ENCODE measurements at regions not wholly inside any gene's neighbourhood (a gene's known extent, or its start where the extent isn't known, plus 50 kb on each side); places are given as distances from the start of the nearest gene placed in this dataset.

DNA sequence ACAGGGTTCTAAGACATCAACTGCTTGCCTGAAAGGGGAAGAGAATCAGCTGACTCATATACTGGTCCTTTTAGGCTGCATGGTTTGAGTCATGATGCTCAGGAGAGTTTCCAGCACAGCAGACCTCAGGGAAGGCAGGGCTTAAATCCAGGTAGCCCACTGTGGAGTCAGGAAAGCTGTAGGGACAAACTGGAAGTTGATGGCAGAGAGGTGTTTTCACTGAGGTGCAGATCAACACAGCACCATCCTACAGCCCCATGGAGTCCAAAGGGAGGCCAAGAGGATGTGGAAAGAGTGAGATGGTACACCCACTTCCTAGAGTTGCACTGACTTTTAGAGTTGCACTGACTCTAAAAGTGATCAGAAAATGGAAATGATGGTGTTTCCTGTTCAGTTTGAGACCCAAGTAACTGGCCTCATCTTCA lies 252.4 kb upstream of the DUSP10 start:
- Histone ChIP-seq H3K9me3 (ENCODE audit: low read length) (no peaks in the 10 kb centered on the region), H3K4me3 (ENCODE audit: low read length) (no peak overlapping the region), H3K79me2 (replicated peaks; ENCODE audit: insufficient read depth, low read length) (no peaks in the 10 kb centered on the region), H2AFZ (ENCODE audit: low read depth, low read length) (no peak overlapping the region), H3K9ac (ENCODE audit: low read length) (no peak overlapping the region), H3K4me2 (ENCODE audit: low read length) (no peak overlapping the region), H4K20me1 (ENCODE audit: insufficient read depth) (no peaks in the 10 kb centered on the region), H3K27me3 (ENCODE audit: insufficient read depth, low read depth, low read length) (no peaks in the 10 kb centered on the region), H3K36me3 (ENCODE audit: insufficient read depth, low read length) (no peaks in the 10 kb centered on the region), H3K27ac (ENCODE audit: low read length) (no peak overlapping the region), H3F3A (ENCODE audit: insufficient read depth, low read length, poor library complexity, severe bottlenecking) (no peaks in the 10 kb centered on the region), H3K9me2 (ENCODE audit: insufficient read depth, low read length) (no peaks in the 10 kb centered on the region)
- TF ChIP-seq POLR2AphosphoS5 (IDR thresholded peaks at IDR 0.05) (no peak), RAD21 (conservative IDR thresholded peaks at IDR 0.05) (no peak), EZH2 (IDR thresholded peaks at IDR 0.05; ENCODE audit: borderline replicate concordance, insufficient read depth, low read length, poor library complexity, severe bottlenecking) (no peak), REST (IDR thresholded peaks at IDR 0.05; ENCODE audit: borderline replicate concordance) (no peak), MXI1 (conservative IDR thresholded peaks at IDR 0.05; ENCODE audit: poor library complexity, severe bottlenecking) (no peak), TAF1 (IDR thresholded peaks at IDR 0.05; ENCODE audit: low read depth) (no peak), SMC3 (conservative IDR thresholded peaks at IDR 0.05; ENCODE audit: poor library complexity) (no peak), EP300 (conservative IDR thresholded peaks at IDR 0.05; ENCODE audit: poor library complexity, severe bottlenecking) (no peak), CTCF (IDR thresholded peaks at IDR 0.05; ENCODE audit: poor library complexity, severe bottlenecking) (no peak)

DNA sequence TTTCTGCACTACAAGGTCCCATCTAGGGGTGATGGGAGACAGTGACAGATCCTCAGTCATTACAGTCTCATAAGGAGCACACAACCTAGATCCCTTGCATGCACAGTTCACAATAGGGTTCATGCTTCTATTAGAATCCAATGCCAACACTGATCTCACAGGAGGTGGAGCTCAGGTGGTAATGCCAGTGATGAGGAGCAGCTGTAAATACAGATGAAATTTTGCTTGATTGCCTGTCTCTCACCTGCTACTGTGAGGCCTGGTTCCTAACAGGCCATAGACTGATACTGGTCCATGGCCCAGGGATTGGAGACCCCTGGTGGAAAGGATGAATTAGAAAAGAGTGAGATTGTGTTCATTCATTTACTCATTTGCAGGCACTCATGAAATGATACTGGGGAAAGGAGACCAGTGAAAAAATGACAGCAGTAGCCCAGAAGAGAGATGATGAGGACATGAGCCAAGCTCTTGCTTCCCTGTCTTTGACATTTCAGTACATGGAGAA lies 251.6 kb upstream of the DUSP10 start:
- no peak overlapping the region for H3K4me3 ChIP-seq (ENCODE audit: low read length)
- H3F3A ChIP-seq (ENCODE audit: insufficient read depth, low read length, poor library complexity, severe bottlenecking), result no peaks in the 10 kb centered on the region
- no peaks in the 10 kb centered on the region for H4K20me1 ChIP-seq (ENCODE audit: insufficient read depth)
- no peaks in the 10 kb centered on the region for H3K36me3 ChIP-seq (ENCODE audit: insufficient read depth, low read length)
- H3K27ac ChIP-seq (ENCODE audit: low read length), result no peak overlapping the region
- TF ChIP-seq SMC3 (conservative IDR thresholded peaks at IDR 0.05; ENCODE audit: poor library complexity), result no peak
- no peak for TF ChIP-seq MXI1 (conservative IDR thresholded peaks at IDR 0.05; ENCODE audit: poor library complexity, severe bottlenecking)
- TF ChIP-seq EP300 (conservative IDR thresholded peaks at IDR 0.05; ENCODE audit: poor library complexity, severe bottlenecking), result no peak
- TF ChIP-seq POLR2AphosphoS5 (IDR thresholded peaks at IDR 0.05), result no peak
- TF ChIP-seq TAF1 (IDR thresholded peaks at IDR 0.05; ENCODE audit: low read depth), result no peak
- TF ChIP-seq CTCF (IDR thresholded peaks at IDR 0.05; ENCODE audit: poor library complexity, severe bottlenecking), result no peak
- TF ChIP-seq REST (IDR thresholded peaks at IDR 0.05; ENCODE audit: borderline replicate concordance), result no peak
- TF ChIP-seq RAD21 (conservative IDR thresholded peaks at IDR 0.05), result no peak
- TF ChIP-seq EZH2 (IDR thresholded peaks at IDR 0.05; ENCODE audit: borderline replicate concordance, insufficient read depth, low read length, poor library complexity, severe bottlenecking), result no peak
- H3K9ac ChIP-seq (ENCODE audit: low read length), result no peak overlapping the region
- no peaks in the 10 kb centered on the region for H3K9me2 ChIP-seq (ENCODE audit: insufficient read depth, low read length)
- H3K79me2 ChIP-seq (replicated peaks; ENCODE audit: insufficient read depth, low read length), result no peaks in the 10 kb centered on the region
- H3K4me2 ChIP-seq (ENCODE audit: low read length), result no peak overlapping the region
- no peaks in the 10 kb centered on the region for H3K9me3 ChIP-seq (ENCODE audit: low read length)
- no peak overlapping the region for H2AFZ ChIP-seq (ENCODE audit: low read depth, low read length)
- H3K27me3 ChIP-seq (ENCODE audit: insufficient read depth, low read depth, low read length), result no peaks in the 10 kb centered on the region

Data from neural cell (in vitro differentiated cells).